Left colon (tissue), 2 donors: ENCODE measurements at regions not wholly inside any gene's neighbourhood (a gene's known extent, or its start where the extent isn't known, plus 50 kb on each side); places are given as distances from the start of the nearest gene placed in this dataset.

Experiments used
- ATAC-seq: fragments of 200-7000 bp; cut with Tn5 transposase; one replicate; pipeline ENCODE4 v1.9.1; 2020; ENCODE audit warnings: mild to moderate bottlenecking, moderate library complexity
- DNase-seq, 2 donors: peaks; one replicate each; pipeline ENCODE4 v3.0.0-alpha.2; 2020
- intact Hi-C, 2 donors: fragments of 100-400 bp; cut with DNase I in 1 of 2; cut with micrococcal nuclease in 1 of 2; formaldehyde crosslinking; loops; one replicate each; pipeline versions ENCODE4 v1.11.2 to v1.14.0; 2022; cut with DNase I, micrococcal nuclease
- donor health status: DM: no; HTN: no; CAD: no.
- donor health status: DM: yes; HTN: yes; CAD: no.

GRCh38 chr14:101439023-101439422, 122.3 kb upstream of the DIO3 start:
- intact Hi-C loops, result no loop called here
- ATAC-seq (no peak), DNase-seq (no peak)

- ATAC-seq (no peak), DNase-seq (no peak)
- intact Hi-C loops, result no loop called here
Observed at GRCh38 chr14:101440496-101440895, 120.8 kb upstream of the DIO3 start.

GRCh38 chr14:101441710-101442109, 119.6 kb upstream of the DIO3 start:
- ATAC-seq (no peak), DNase-seq (no peak)

GRCh38 chr14:101442451-101442850, 118.8 kb upstream of the DIO3 start:
- intact Hi-C loops, result no loop called here
- DNase-seq (no peak), ATAC-seq (no peak)

More at GRCh38 chr14:101441710-101442109, 119.6 kb upstream of the DIO3 start:
- intact Hi-C loops, result no loop called here

GRCh38 chr14:101444116-101444515, 117.2 kb upstream of the DIO3 start:
- no peak for ATAC-seq
- no peak for DNase-seq
- intact Hi-C loops, result no loop called here

- DNase-seq (no peak), ATAC-seq (no peak)
- intact Hi-C loops, result no loop called here
Observed at GRCh38 chr14:101445278-101445677, 116.0 kb upstream of the DIO3 start.

GRCh38 chr14:101446387-101446969, 114.8 kb upstream of the DIO3 start:
- intact Hi-C loops, result no loop called here
- DNase-seq, result no peak
- no peak for ATAC-seq

GRCh38 chr14:101449114-101449513, 112.2 kb upstream of the DIO3 start:
- DNase-seq (no peak), ATAC-seq (no peak)
- intact Hi-C loops, result no loop called here

GRCh38 chr14:101451166-101451565, 110.1 kb upstream of the DIO3 start:
- DNase-seq (no peak), ATAC-seq (no peak)

GRCh38 chr14:101453225-101453624, 108.1 kb upstream of the DIO3 start:
- no peak for DNase-seq
- no peak for ATAC-seq
- intact Hi-C loops, result no loop called here

More at GRCh38 chr14:101451166-101451565, 110.1 kb upstream of the DIO3 start:
- intact Hi-C loops, result no loop called here

- no peak for DNase-seq
- intact Hi-C loops, result no loop called here
- ATAC-seq, result no peak
Observed at GRCh38 chr14:101454229-101454628, 107.1 kb upstream of the DIO3 start.

GRCh38 chr14:101456246-101457175, 104.8 kb upstream of the DIO3 start:
- intact Hi-C loops, result no loop called here
- DNase-seq, result no peak
- no peak for ATAC-seq

GRCh38 chr14:101457301-101457935, 103.9 kb upstream of the DIO3 start:
- no peak for ATAC-seq
- intact Hi-C loops, result no loop called here

GRCh38 chr14:101457936-101458740, 103.2 kb upstream of the DIO3 start:
- DNase-seq (no peak), ATAC-seq (no peak)

More at GRCh38 chr14:101457301-101457935, 103.9 kb upstream of the DIO3 start:
- DNase-seq, result no peak

GRCh38 chr14:101458741-101459550, 102.3 kb upstream of the DIO3 start:
- no peak for ATAC-seq
- no peak for DNase-seq
- intact Hi-C loops, result no loop called here

More at GRCh38 chr14:101457936-101458740, 103.2 kb upstream of the DIO3 start:
- intact Hi-C loops, result no loop called here

- DNase-seq, result no peak
- intact Hi-C loops, result no loop called here
- no peak for ATAC-seq
Observed at GRCh38 chr14:101459551-101459900, 101.8 kb upstream of the DIO3 start.

- intact Hi-C loops, result no loop called here
- DNase-seq, result no peak
- ATAC-seq, result no peak
Observed at GRCh38 chr14:101460521-101460920, 100.8 kb upstream of the DIO3 start.

- intact Hi-C loops, result no loop called here
- ATAC-seq (no peak), DNase-seq (no peak)
Observed at GRCh38 chr14:101460986-101461750, 100.1 kb upstream of the DIO3 start.
